Body of pancreas (tissue), 4 donors: ENCODE measurements at regions not wholly inside any gene's neighbourhood (a gene's known extent, or its start where the extent isn't known, plus 50 kb on each side); places are given as distances from the start of the nearest gene placed in this dataset.

Source experiments
- CTCF ChIP-seq, 7 experiments: fragments of 450-650 bp in 4 of 7; fragments of 200-600 bp in 3 of 7; sonication (generic) in 3 of 7; IDR thresholded peaks; one replicate each; pipeline ENCODE4 v1.5.1; 2016 to 2019; ENCODE audit warnings: antibody characterized with exemption in 7 of 7
- POLR2A ChIP-seq, 3 donors: fragments of 450-650 bp; IDR thresholded peaks; one replicate each; pipeline ENCODE4 v1.6.1; 2016; ENCODE audit warnings: antibody characterized with exemption in 3 of 3, mild to moderate bottlenecking in 2 of 3

- TF ChIP-seq CTCF (IDR thresholded peaks at IDR 0.05) (no peak), POLR2A (IDR thresholded peaks at IDR 0.05) (no peak)
Observed at GRCh38 chr13:44110091-44110621, 230.5 kb downstream of the LACC1 start.
